HEK293 (cell line): ENCODE measurements at regions not wholly inside any gene's neighbourhood (a gene's known extent, or its start where the extent isn't known, plus 50 kb on each side); places are given as distances from the start of the nearest gene placed in this dataset.

ENCODE experiments used
- BCL11A ChIP-seq: fragments of 450-650 bp; formaldehyde crosslinking; IDR thresholded peaks from 2 replicates; pipeline ENCODE4 v1.5.1; 2016; ENCODE audit warnings: low read depth, missing biosample characterization, missing genetic modification characterization
- EGR2 ChIP-seq: fragments of 450-650 bp; formaldehyde crosslinking; IDR thresholded peaks from 2 replicates; pipeline ENCODE4 v1.5.1; 2016; ENCODE audit warnings: low read depth, missing biosample characterization, missing genetic modification characterization
- ZNF664 ChIP-seq: fragments of 450-650 bp; formaldehyde crosslinking; IDR thresholded peaks from 2 replicates; pipeline ENCODE4 v1.5.1; 2016; ENCODE audit warnings: missing biosample characterization, missing genetic modification characterization
- TF ChIP-seq, protein P1 (sequence below): fragments of 450-650 bp; formaldehyde crosslinking; IDR thresholded peaks from 2 replicates; pipeline ENCODE4 v1.5.1; 2016; ENCODE audit warnings: missing biosample characterization, missing genetic modification characterization
- TF ChIP-seq, protein P2 (sequence below): fragments of 450-650 bp; formaldehyde crosslinking; IDR thresholded peaks from 2 replicates; pipeline ENCODE4 v1.5.1; 2016; ENCODE audit warnings: missing biosample characterization, missing genetic modification characterization

DNA sequence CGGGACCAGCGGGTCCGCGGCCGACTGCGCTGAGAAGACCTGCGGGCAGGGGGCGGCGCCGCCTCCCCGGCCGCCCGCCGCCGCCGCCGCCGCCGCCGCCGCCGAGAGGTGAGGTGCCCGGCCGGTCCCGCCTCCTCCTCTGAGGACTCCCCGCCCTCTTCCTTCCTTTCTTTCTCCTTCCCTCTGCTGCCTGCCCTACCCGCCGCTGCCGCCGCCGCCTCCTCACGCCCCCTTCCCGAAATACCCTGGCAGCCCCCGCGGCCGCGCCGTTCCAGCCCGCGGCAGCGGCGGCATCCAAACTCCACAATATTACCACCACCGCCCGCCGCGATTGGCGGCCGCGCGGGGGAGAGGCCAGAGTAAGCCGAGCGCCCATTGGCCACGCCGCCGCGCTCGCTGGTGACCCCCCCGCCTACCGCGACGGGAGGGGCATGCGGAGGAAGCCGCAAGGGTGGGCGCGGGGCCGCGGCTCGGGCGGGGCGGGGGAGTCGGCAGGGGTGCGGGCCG is 61.8 kb upstream of the ANKRD28 start:
- TF ChIP-seq EGR2 (tag by site-specific recombination) (no peak), BCL11A (no peak), ZNF664 (tag by site-specific recombination) (no peak)
- TF ChIP-seq, protein P1, sequence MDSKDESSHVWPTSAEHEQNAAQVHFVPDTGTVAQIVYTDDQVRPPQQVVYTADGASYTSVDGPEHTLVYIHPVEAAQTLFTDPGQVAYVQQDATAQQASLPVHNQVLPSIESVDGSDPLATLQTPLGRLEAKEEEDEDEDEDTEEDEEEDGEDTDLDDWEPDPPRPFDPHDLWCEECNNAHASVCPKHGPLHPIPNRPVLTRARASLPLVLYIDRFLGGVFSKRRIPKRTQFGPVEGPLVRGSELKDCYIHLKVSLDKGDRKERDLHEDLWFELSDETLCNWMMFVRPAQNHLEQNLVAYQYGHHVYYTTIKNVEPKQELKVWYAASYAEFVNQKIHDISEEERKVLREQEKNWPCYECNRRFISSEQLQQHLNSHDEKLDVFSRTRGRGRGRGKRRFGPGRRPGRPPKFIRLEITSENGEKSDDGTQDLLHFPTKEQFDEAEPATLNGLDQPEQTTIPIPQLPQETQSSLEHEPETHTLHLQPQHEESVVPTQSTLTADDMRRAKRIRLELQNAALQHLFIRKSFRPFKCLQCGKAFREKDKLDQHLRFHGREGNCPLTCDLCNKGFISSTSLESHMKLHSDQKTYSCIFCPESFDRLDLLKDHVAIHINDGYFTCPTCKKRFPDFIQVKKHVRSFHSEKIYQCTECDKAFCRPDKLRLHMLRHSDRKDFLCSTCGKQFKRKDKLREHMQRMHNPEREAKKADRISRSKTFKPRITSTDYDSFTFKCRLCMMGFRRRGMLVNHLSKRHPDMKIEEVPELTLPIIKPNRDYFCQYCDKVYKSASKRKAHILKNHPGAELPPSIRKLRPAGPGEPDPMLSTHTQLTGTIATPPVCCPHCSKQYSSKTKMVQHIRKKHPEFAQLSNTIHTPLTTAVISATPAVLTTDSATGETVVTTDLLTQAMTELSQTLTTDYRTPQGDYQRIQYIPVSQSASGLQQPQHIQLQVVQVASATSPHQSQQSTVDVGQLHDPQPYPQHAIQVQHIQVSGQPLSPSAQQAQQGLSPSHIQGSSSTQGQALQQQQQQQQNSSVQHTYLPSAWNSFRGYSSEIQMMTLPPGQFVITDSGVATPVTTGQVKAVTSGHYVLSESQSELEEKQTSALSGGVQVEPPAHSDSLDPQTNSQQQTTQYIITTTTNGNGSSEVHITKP (tag by site-specific recombination), result no peak
- TF ChIP-seq, protein P2, sequence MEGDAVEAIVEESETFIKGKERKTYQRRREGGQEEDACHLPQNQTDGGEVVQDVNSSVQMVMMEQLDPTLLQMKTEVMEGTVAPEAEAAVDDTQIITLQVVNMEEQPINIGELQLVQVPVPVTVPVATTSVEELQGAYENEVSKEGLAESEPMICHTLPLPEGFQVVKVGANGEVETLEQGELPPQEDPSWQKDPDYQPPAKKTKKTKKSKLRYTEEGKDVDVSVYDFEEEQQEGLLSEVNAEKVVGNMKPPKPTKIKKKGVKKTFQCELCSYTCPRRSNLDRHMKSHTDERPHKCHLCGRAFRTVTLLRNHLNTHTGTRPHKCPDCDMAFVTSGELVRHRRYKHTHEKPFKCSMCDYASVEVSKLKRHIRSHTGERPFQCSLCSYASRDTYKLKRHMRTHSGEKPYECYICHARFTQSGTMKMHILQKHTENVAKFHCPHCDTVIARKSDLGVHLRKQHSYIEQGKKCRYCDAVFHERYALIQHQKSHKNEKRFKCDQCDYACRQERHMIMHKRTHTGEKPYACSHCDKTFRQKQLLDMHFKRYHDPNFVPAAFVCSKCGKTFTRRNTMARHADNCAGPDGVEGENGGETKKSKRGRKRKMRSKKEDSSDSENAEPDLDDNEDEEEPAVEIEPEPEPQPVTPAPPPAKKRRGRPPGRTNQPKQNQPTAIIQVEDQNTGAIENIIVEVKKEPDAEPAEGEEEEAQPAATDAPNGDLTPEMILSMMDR (tag by site-specific recombination), result no peak
